ENCODE measurements at regions not wholly inside any gene's neighbourhood (a gene's known extent, or its start where the extent isn't known, plus 50 kb on each side); places are given as distances from the start of the nearest gene placed in this dataset.

GRCh38 chr4:67162690-67163089 lies 382.6 kb downstream of the CENPC start:
- no peak for TF ChIP-seq MXI1 (IDR thresholded peaks at IDR 0.05; ENCODE audit: low read depth, low read length)
- no peak for TF ChIP-seq EP300 (IDR thresholded peaks at IDR 0.05; ENCODE audit: borderline replicate concordance in 1 of 2, low read depth in 1 of 2, low read length in 1 of 2)
- TF ChIP-seq SIN3A (IDR thresholded peaks at IDR 0.05; ENCODE audit: borderline replicate concordance, low read depth, low read length), result no peak
- no peak for TF ChIP-seq TAF1 (IDR thresholded peaks at IDR 0.05; ENCODE audit: borderline replicate concordance, low read depth, low read length)
- TF ChIP-seq CTCF (IDR thresholded peaks at IDR 0.05), result no peak
- no peak for TF ChIP-seq FOXJ3 (CRISPR knock-in tag; IDR thresholded peaks at IDR 0.05)
- TF ChIP-seq EZH2phosphoT487 (IDR thresholded peaks at IDR 0.05; ENCODE audit: borderline replicate concordance, low read depth), result no peak
- no peak for TF ChIP-seq CHD2 (IDR thresholded peaks at IDR 0.05; ENCODE audit: low read length, partially characterized antibody)
- no peak for TF ChIP-seq POLR2AphosphoS5 (IDR thresholded peaks at IDR 0.05; ENCODE audit: low read depth, low read length)
- no peak for TF ChIP-seq RAD21 (IDR thresholded peaks at IDR 0.05; ENCODE audit: low read length)
- no peak for TF ChIP-seq USF2 (IDR thresholded peaks at IDR 0.05; ENCODE audit: borderline replicate concordance, low read depth, low read length)

All from SK-N-SH (cell line).